Panc1 (cell line): ENCODE measurements at regions not wholly inside any gene's neighbourhood (a gene's known extent, or its start where the extent isn't known, plus 50 kb on each side); places are given as distances from the start of the nearest gene placed in this dataset.

ENCODE experiments used
- ATAC-seq: fragments of 200-7000 bp; cut with Tn5 transposase; 2 replicates; pipeline ENCODE4 v1.9.1; 2020; ENCODE audit warnings: mild to moderate bottlenecking, moderate library complexity
- BruUV-seq: library from RNA; stranded (reverse); fragments of 400-500 nt; replicated peaks from 2 replicates; lab custom pipeline; 2021; lab: Mats Ljungman, UMichigan
- CTCF ChIA-PET: fragments of 300-600 bp; sonication (Branson Sonifier 250); formaldehyde crosslinking; loops from one replicate; lab custom pipeline; 2022; ENCODE audit warnings: antibody characterized with exemption; lab: Charles Lee
- POLR2A ChIA-PET: fragments of 300-600 bp; sonication (Branson Sonifier 250); formaldehyde crosslinking; loops from one replicate; lab custom pipeline; 2022; ENCODE audit warnings: antibody characterized with exemption; lab: Charles Lee
- DNase-seq: peaks from one replicate; pipeline ENCODE4 v3.0.0-alpha.2; 2010; ENCODE audit warnings: low read depth, low spot score
- H3K27ac ChIP-seq: 2 replicates; pipeline ENCODE4 v1.5.1; 2011; ENCODE audit warnings: mild to moderate bottlenecking, low read length, inconsistent platforms
- H3K27me3 ChIP-seq: fragments of 200-500 bp; sonication (Bioruptor generic); 2 replicates; pipeline ENCODE4 v1.6.0; 2014; ENCODE audit warnings: low read length, inconsistent platforms; ENCODE audit not compliant: control insufficient read depth, insufficient read depth
- H3K36me3 ChIP-seq: fragments of 200-500 bp; sonication (Bioruptor generic); 2 replicates; pipeline ENCODE4 v1.5.1; 2014; ENCODE audit warnings: inconsistent platforms, mild to moderate bottlenecking, low read length, moderate library complexity; ENCODE audit not compliant: control insufficient read depth, insufficient read depth
- H3K4me1 ChIP-seq: 2 replicates; pipeline ENCODE4 v1.5.1; 2011; ENCODE audit warnings: inconsistent platforms, mild to moderate bottlenecking, low read length, moderate library complexity; ENCODE audit not compliant: control insufficient read depth, insufficient read depth
- H3K4me3 ChIP-seq, 2 experiments: 2 replicates each; pipeline ENCODE4 v1.5.1; 2011 to 2012; ENCODE audit warnings: low read depth in 2 of 2, low read length in 2 of 2, mild to moderate bottlenecking in 2 of 2, inconsistent platforms in 1 of 2, moderate library complexity in 1 of 2
- H3K9me3 ChIP-seq: fragments of 200-500 bp; sonication (Bioruptor generic); 2 replicates; pipeline ENCODE4 v1.5.1; 2014; ENCODE audit warnings: low read depth, mild to moderate bottlenecking, inconsistent platforms, low read length, moderate library complexity; ENCODE audit not compliant: control insufficient read depth, insufficient read depth
- POLR2AphosphoS5 ChIP-seq: IDR thresholded peaks from 2 replicates; pipeline ENCODE4 v1.6.1; 2012; ENCODE audit warnings: mild to moderate bottlenecking, low read depth, low read length, moderate library complexity
- SIN3A ChIP-seq: IDR thresholded peaks from 2 replicates; pipeline ENCODE4 v1.6.1; 2012; ENCODE audit warnings: low read depth, mild to moderate bottlenecking, low read length, moderate library complexity, borderline replicate concordance; ENCODE audit not compliant: insufficient read depth
- TCF7L2 ChIP-seq: IDR thresholded peaks from 2 replicates; pipeline ENCODE4 v1.6.1; 2011; ENCODE audit warnings: mild to moderate bottlenecking, low read depth, low read length, inconsistent platforms
- in situ Hi-C: cut with HindIII; loops from 2 replicates; pipeline ENCODE4 v1.10.0; 2016; ENCODE audit warnings: low sequenced_read_pairs, low pct_unique_long_range_greater_than_20kb
- intact Hi-C: fragments of 100-400 bp; cut with micrococcal nuclease; formaldehyde crosslinking; loops from one replicate; pipeline ENCODE4 v1.10.0; 2022; ENCODE audit not compliant: unreplicated experiment
- TF ChIP-seq, protein P1 (sequence below), 2 experiments: IDR thresholded peaks; 2 replicates each; pipeline ENCODE4 v1.6.1; 2011 to 2012; ENCODE audit warnings: low read depth in 2 of 2, control low read depth in 1 of 2, low read length in 1 of 2, mild to moderate bottlenecking in 1 of 2, moderate library complexity in 1 of 2; ENCODE audit not compliant: insufficient read depth in 1 of 2
- TF ChIP-seq, protein P2 (sequence below): fragments of 450-650 bp; IDR thresholded peaks from 2 replicates; pipeline ENCODE4 v1.5.1; 2017; ENCODE audit warnings: mild to moderate bottlenecking

DNA sequence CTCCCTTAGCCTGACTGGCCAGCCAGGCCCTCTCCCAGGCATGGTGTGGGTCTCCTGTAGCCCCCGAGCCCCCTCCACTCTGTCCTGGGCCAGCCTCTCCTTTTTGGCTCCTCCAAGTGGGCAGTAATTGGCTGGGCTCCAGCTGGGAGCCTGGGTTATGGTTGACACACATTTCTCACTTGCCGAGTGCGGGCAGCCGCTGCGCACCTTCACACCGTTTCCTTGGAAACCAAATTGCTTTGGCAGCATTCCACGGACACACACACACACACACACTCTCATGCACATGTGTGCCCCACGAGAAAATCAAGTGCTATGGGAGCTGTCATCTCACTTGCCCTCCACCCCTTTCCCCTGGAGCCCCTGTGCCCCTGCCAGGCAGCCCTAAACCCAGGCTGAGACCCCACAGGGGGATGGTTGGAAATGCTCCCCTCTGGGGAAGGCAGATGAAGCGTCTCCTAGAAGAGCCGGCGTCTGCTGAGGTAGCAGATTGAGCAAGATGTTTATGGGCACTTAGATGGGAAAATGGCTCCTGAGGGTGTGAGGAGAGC lies 402.7 kb upstream of the TNRC6C start:
- no peak for DNase-seq
- in situ Hi-C loops (no loop called here), intact Hi-C loops (no loop called here)
- ChIA-PET POLR2A (no interaction called here), CTCF (interaction anchor here (1.0 kb wide), 1 partner anchor 13 kb away, joined by 3 read pairs; no protein-coding TSS in a partner anchor)
- Histone ChIP-seq H3K27me3 (peaks cover 28% of the 10 kb centered on the region; the same call in 1 of the 2 replicates), H3K4me1 (no peaks in the 10 kb centered on the region; the same call in 1 of the 2 replicates), H3K36me3 (no peaks in the 10 kb centered on the region), H3K4me3 (no peak overlapping the region), H3K9me3 (no peaks in the 10 kb centered on the region), H3K27ac (no peak overlapping the region)
- BruUV-seq = no TSS peak
- ATAC-seq = no peak
- TF ChIP-seq, protein P1, sequence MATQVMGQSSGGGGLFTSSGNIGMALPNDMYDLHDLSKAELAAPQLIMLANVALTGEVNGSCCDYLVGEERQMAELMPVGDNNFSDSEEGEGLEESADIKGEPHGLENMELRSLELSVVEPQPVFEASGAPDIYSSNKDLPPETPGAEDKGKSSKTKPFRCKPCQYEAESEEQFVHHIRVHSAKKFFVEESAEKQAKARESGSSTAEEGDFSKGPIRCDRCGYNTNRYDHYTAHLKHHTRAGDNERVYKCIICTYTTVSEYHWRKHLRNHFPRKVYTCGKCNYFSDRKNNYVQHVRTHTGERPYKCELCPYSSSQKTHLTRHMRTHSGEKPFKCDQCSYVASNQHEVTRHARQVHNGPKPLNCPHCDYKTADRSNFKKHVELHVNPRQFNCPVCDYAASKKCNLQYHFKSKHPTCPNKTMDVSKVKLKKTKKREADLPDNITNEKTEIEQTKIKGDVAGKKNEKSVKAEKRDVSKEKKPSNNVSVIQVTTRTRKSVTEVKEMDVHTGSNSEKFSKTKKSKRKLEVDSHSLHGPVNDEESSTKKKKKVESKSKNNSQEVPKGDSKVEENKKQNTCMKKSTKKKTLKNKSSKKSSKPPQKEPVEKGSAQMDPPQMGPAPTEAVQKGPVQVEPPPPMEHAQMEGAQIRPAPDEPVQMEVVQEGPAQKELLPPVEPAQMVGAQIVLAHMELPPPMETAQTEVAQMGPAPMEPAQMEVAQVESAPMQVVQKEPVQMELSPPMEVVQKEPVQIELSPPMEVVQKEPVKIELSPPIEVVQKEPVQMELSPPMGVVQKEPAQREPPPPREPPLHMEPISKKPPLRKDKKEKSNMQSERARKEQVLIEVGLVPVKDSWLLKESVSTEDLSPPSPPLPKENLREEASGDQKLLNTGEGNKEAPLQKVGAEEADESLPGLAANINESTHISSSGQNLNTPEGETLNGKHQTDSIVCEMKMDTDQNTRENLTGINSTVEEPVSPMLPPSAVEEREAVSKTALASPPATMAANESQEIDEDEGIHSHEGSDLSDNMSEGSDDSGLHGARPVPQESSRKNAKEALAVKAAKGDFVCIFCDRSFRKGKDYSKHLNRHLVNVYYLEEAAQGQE (IDR thresholded peaks at IDR 0.05; ENCODE audit: insufficient read depth in 1 of 2, low read depth in 2 of 2, low read length in 1 of 2) = no peak
- TF ChIP-seq, protein P2, sequence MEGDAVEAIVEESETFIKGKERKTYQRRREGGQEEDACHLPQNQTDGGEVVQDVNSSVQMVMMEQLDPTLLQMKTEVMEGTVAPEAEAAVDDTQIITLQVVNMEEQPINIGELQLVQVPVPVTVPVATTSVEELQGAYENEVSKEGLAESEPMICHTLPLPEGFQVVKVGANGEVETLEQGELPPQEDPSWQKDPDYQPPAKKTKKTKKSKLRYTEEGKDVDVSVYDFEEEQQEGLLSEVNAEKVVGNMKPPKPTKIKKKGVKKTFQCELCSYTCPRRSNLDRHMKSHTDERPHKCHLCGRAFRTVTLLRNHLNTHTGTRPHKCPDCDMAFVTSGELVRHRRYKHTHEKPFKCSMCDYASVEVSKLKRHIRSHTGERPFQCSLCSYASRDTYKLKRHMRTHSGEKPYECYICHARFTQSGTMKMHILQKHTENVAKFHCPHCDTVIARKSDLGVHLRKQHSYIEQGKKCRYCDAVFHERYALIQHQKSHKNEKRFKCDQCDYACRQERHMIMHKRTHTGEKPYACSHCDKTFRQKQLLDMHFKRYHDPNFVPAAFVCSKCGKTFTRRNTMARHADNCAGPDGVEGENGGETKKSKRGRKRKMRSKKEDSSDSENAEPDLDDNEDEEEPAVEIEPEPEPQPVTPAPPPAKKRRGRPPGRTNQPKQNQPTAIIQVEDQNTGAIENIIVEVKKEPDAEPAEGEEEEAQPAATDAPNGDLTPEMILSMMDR = no peak
- TF ChIP-seq SIN3A (no peak), POLR2AphosphoS5 (no peak), TCF7L2 (no peak)

DNA sequence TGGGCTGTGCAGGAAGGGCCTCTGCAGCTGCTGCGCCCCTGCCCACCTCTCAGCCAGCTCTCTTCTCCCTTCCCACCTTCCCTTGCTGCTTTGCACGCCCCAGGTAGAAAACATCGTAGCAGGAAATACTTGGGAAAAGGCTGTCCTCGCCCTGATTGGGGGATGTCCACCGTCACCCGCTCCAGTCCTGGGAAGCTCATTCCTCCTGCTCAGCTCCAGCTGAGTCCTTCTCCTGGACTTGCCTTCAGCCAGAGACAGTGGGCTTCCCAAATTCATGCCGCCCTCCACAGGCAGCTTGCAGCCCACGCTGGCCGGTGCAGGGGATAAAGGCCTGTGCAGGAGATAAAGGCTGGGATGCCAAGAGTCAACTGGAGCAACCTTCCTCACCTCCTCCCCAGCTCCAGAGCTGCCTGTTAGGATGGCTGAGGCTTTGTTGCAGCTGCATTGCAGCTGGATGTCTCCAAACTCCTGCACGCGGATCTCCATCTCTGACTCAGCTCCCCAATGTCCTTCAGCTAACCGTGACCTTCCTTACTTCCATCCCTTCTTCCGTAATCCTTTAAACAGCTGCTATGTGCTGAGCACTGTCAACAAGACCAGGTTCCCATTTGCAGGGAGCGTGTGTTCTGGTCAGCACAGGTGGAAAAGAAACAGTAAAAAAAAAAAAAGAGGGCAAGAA lies 402.0 kb upstream of the TNRC6C start:
- no peaks in the 10 kb centered on the region for H3K9me3 ChIP-seq
- ChIA-PET CTCF (interaction anchor here (1.0 kb wide), 1 partner anchor 14 kb away, joined by 3 read pairs; no protein-coding TSS in a partner anchor), POLR2A (no interaction called here)
- no peaks in the 10 kb centered on the region; the same call in 1 of the 2 replicates for H3K4me1 ChIP-seq
- H3K4me3 ChIP-seq = no peak overlapping the region
- in situ Hi-C loops (no loop called here), intact Hi-C loops (no loop called here)
- peaks cover 28% of the 10 kb centered on the region; the same call in 1 of the 2 replicates for H3K27me3 ChIP-seq
- no peak for ATAC-seq
- BruUV-seq = no TSS peak
- H3K36me3 ChIP-seq = no peaks in the 10 kb centered on the region
- TF ChIP-seq SIN3A (no peak), POLR2AphosphoS5 (no peak), TCF7L2 (no peak)
- TF ChIP-seq, protein P1 (IDR thresholded peaks at IDR 0.05; ENCODE audit: insufficient read depth in 1 of 2, low read depth in 2 of 2, low read length in 1 of 2) = no peak
- TF ChIP-seq, protein P2 = no peak
- H3K27ac ChIP-seq = no peak overlapping the region
- no peak for DNase-seq
